Endothelial cell of umbilical vein (primary cell): ENCODE measurements at regions not wholly inside any gene's neighbourhood (a gene's known extent, or its start where the extent isn't known, plus 50 kb on each side); places are given as distances from the start of the nearest gene placed in this dataset.

Experiments
- BruUV-seq: library from RNA; stranded (reverse); fragments of 400-500 nt; replicated peaks from 2 replicates; lab custom pipeline; 2021; lab: Mats Ljungman, UMichigan
- CTCF ChIA-PET: fragments of 300-600, 350-600 bp; sonication (Branson Sonifier 250); formaldehyde crosslinking; loops from one replicate; lab custom pipeline; 2021; ENCODE audit warnings: antibody characterized with exemption, inconsistent platforms; lab: Charles Lee
- POLR2A ChIA-PET: fragments of 300-600, 350-600 bp; sonication (Branson Sonifier 250); formaldehyde crosslinking; loops from one replicate; lab custom pipeline; 2021; ENCODE audit warnings: antibody characterized with exemption, inconsistent platforms; lab: Charles Lee
- DNase-seq: peaks from one replicate; pipeline ENCODE4 v3.0.0-alpha.2; 2011; ENCODE audit warnings: low read depth, low spot score
- FAIRE-seq: peaks from 2 replicates; lab custom pipeline; 2011; peaks lifted over from hg19 to GRCh38; lab: Jason Lieb, UNC
- H2AFZ ChIP-seq: 2 replicates; pipeline ENCODE4 v1.6.0; 2012; ENCODE audit warnings: low read depth, low read length, control low read depth, inconsistent platforms
- H3K27ac ChIP-seq: 2 replicates; pipeline ENCODE4 v1.5.1; 2011; ENCODE audit warnings: low read depth, mild to moderate bottlenecking, control low read depth, low read length, moderate library complexity; ENCODE audit not compliant: insufficient read depth
- H3K27me3 ChIP-seq, 2 experiments: 2 replicates each; pipeline versions ENCODE4 v1.6.0 to v1.6.1; 2011; ENCODE audit warnings: low read length in 2 of 2, mixed read lengths in 1 of 2; ENCODE audit not compliant: control insufficient read depth in 2 of 2, insufficient read depth in 2 of 2
- H3K36me3 ChIP-seq, 2 experiments: 2 replicates in 1 of 2; 3 replicates in 1 of 2; pipeline ENCODE4 v1.5.1; 2011; ENCODE audit warnings: low read length in 2 of 2, mild to moderate bottlenecking in 1 of 2, moderate library complexity in 1 of 2; ENCODE audit not compliant: control insufficient read depth in 2 of 2, insufficient read depth in 2 of 2; ENCODE audit errors: extremely low read depth in 1 of 2
- H3K4me1 ChIP-seq: 3 replicates; pipeline ENCODE4 v1.5.1; 2011; ENCODE audit warnings: mild to moderate bottlenecking, low read length; ENCODE audit not compliant: control insufficient read depth, insufficient read depth; ENCODE audit errors: extremely low read depth
- H3K4me2 ChIP-seq: 2 replicates; pipeline ENCODE4 v1.6.1; 2011; ENCODE audit warnings: low read length, control low read depth, mixed read lengths; ENCODE audit not compliant: insufficient read depth
- H3K4me3 ChIP-seq, 3 experiments: fragments of 200-600 bp in 1 of 3; sonication (generic), shearing (Covaris generic) in 1 of 3; replicated peaks in 1 of 3; 2 replicates each; pipeline ENCODE4 v1.5.1; 2011 to 2016; ENCODE audit warnings: control low read depth in 3 of 3, low read length in 3 of 3, mild to moderate bottlenecking in 2 of 3, inconsistent platforms in 1 of 3, low read depth in 1 of 3, moderate library complexity in 1 of 3; ENCODE audit not compliant: insufficient read depth in 1 of 3
- H3K79me2 ChIP-seq: 2 replicates; pipeline ENCODE4 v1.6.0; 2012; ENCODE audit warnings: low read length, inconsistent platforms; ENCODE audit not compliant: control insufficient read depth, insufficient read depth
- H3K9ac ChIP-seq: replicated peaks from 2 replicates; pipeline ENCODE3; 2011; ENCODE audit warnings: low read length, control low read depth; ENCODE audit not compliant: insufficient read depth; ENCODE audit errors: extremely low read depth
- H3K9me1 ChIP-seq: replicated peaks from 3 replicates; pipeline ENCODE4 v1.6.0; 2011; ENCODE audit warnings: mild to moderate bottlenecking, low read length; ENCODE audit not compliant: control insufficient read depth, insufficient read depth; ENCODE audit errors: extremely low read depth
- H3K9me3 ChIP-seq: replicated peaks from 2 replicates; pipeline ENCODE4 v1.5.1; 2012; ENCODE audit warnings: low read length, inconsistent platforms; ENCODE audit not compliant: control insufficient read depth, insufficient read depth
- H4K20me1 ChIP-seq: replicated peaks from 2 replicates; pipeline ENCODE3; 2011; ENCODE audit warnings: mild to moderate bottlenecking, low read length; ENCODE audit not compliant: control insufficient read depth, insufficient read depth; ENCODE audit errors: extremely low read depth
- CTCF ChIP-seq, 2 donors: IDR thresholded peaks; 1 replicate in 1 of 2; 2 replicates in 1 of 2; pipeline ENCODE4 v1.5.1; 2011; ENCODE audit warnings: low read length in 2 of 2, mild to moderate bottlenecking in 2 of 2, moderate library complexity in 2 of 2, control low read depth in 1 of 2, inconsistent platforms in 1 of 2, low read depth in 1 of 2; ENCODE audit not compliant: insufficient read depth in 1 of 2; ENCODE audit errors: extremely low read depth in 1 of 2
- EZH2 ChIP-seq: IDR thresholded peaks from 2 replicates; pipeline ENCODE4 v1.6.1; 2012; ENCODE audit warnings: borderline replicate concordance, low read depth, mild to moderate bottlenecking, moderate library complexity, low read length, inconsistent platforms; ENCODE audit not compliant: severe bottlenecking
- FOS ChIP-seq: IDR thresholded peaks from 2 replicates; pipeline ENCODE4 v1.6.1; 2011; ENCODE audit warnings: mild to moderate bottlenecking, low read length, moderate library complexity, borderline replicate concordance; ENCODE audit not compliant: insufficient read depth
- GATA2 ChIP-seq: IDR thresholded peaks from 2 replicates; pipeline ENCODE4 v1.7.0; 2011; ENCODE audit warnings: low read depth, mild to moderate bottlenecking, moderate library complexity, mixed read lengths, low read length; ENCODE audit not compliant: insufficient read length, insufficient read depth
- JUN ChIP-seq: IDR thresholded peaks from 2 replicates; pipeline ENCODE4 v1.6.1; 2011; ENCODE audit warnings: borderline replicate concordance, low read depth; ENCODE audit not compliant: insufficient read length, insufficient read depth
- MAX ChIP-seq: IDR thresholded peaks from 2 replicates; pipeline ENCODE4 v1.6.1; 2011; ENCODE audit not compliant: insufficient read depth, insufficient read length
- MYC ChIP-seq: IDR thresholded peaks from one replicate; pipeline ENCODE4 v1.6.1; 2011; ENCODE audit warnings: mild to moderate bottlenecking, low read depth, low read length
- POLR2A ChIP-seq: IDR thresholded peaks from 2 replicates; pipeline ENCODE4 v1.6.1; 2012; ENCODE audit warnings: low read depth, mild to moderate bottlenecking, control low read depth, low read length
- POLR2AphosphoS5 ChIP-seq: IDR thresholded peaks from 2 replicates; pipeline ENCODE4 v1.6.1; 2012; ENCODE audit warnings: low read depth, mild to moderate bottlenecking, control low read depth, low read length, moderate library complexity; ENCODE audit not compliant: insufficient read depth
- dilution Hi-C: fragments of 300-500 bp; cut with MboI; formaldehyde crosslinking; loops from one replicate; pipeline ENCODE4 v1.15.0; 2019; ENCODE audit warnings: low sequenced_read_pairs; ENCODE audit not compliant: extremely low pct_ligation_motif_present
- intact Hi-C: fragments of 100-400 bp; cut with micrococcal nuclease; formaldehyde crosslinking; loops from one replicate; pipeline ENCODE4 v1.10.0; 2022

GRCh38 chr17:74017466-74017865 is 186.0 kb upstream of the RPL38 start:
- Histone ChIP-seq H3K27ac (no peak overlapping the region), H3K36me3 (no peaks in the 10 kb centered on the region), H3K9me1 (no peaks in the 10 kb centered on the region), H3K4me2 (no peak overlapping the region), H3K9ac (no peak overlapping the region), H3K4me1 (no peaks in the 10 kb centered on the region), H2AFZ (no peak overlapping the region), H3K9me3 (no peaks in the 10 kb centered on the region), H3K27me3 (no peaks in the 10 kb centered on the region), H4K20me1 (no peaks in the 10 kb centered on the region), H3K79me2 (no peaks in the 10 kb centered on the region), H3K4me3 (no peak overlapping the region)
- dilution Hi-C loops: no loop called here
- intact Hi-C loops: no loop called here
- BruUV-seq: no TSS peak
- POLR2A ChIA-PET: no interaction called here
- CTCF ChIA-PET: interaction anchor here (0.6 kb wide), 1 partner anchor 38 kb away, joined by 6 read pairs; no protein-coding TSS in a partner anchor
- DNase-seq (no peak), FAIRE-seq (no peak)
- no peak for TF ChIP-seq MAX
- no peak for TF ChIP-seq GATA2
- TF ChIP-seq CTCF (IDR thresholded peaks at IDR 0.05; ENCODE audit: extremely low read depth in 1 of 2, insufficient read depth in 1 of 2, low read depth in 1 of 2, low read length in 2 of 2): no peak
- TF ChIP-seq MYC: no peak
- TF ChIP-seq JUN: no peak
- no peak for TF ChIP-seq FOS
- TF ChIP-seq EZH2: no peak
- no peak for TF ChIP-seq POLR2AphosphoS5
- no peak for TF ChIP-seq POLR2A
